Activated CD8-positive, alpha-beta T cell treated with anti-CD3 and anti-CD28 coated beads, Interleukin-2, amount 10 ng/mL, durations not matched to agents 7 days and 5 days (primary cell): ENCODE measurements at regions not wholly inside any gene's neighbourhood (a gene's known extent, or its start where the extent isn't known, plus 50 kb on each side); places are given as distances from the start of the nearest gene placed in this dataset.

ENCODE experiments used
- ATAC-seq: fragments of 150-1000 bp; cut with Tn5 transposase; one replicate; pipeline ENCODE4 v1.10.0; 2021; ENCODE audit warnings: moderate library complexity
- CTCF ChIA-PET: fragments of 350-600 bp; sonication (Branson Sonifier 250); formaldehyde crosslinking; loops from one replicate; lab custom pipeline; 2021; ENCODE audit warnings: antibody characterized with exemption; lab: Charles Lee
- POLR2A ChIA-PET: fragments of 350-600 bp; sonication (Branson Sonifier 250); formaldehyde crosslinking; loops from one replicate; lab custom pipeline; 2021; ENCODE audit warnings: antibody characterized with exemption; lab: Charles Lee
- DNase-seq: peaks from one replicate; pipeline ENCODE4 v3.0.0-alpha.2; 2020
- H3K27ac Mint-ChIP-seq: one replicate; pipeline ENCODE4 v1.8.0; 2021; ENCODE audit warnings: mild to moderate bottlenecking, mixed read lengths
- H3K27me3 Mint-ChIP-seq: one replicate; pipeline ENCODE4 v1.8.0; 2021; ENCODE audit warnings: low read depth, mixed read lengths
- H3K36me3 Mint-ChIP-seq: one replicate; pipeline ENCODE4 v1.8.0; 2021; ENCODE audit warnings: low read depth, mixed read lengths
- H3K4me1 Mint-ChIP-seq: one replicate; pipeline ENCODE4 v1.8.0; 2021; ENCODE audit warnings: low read depth, mixed read lengths
- H3K4me3 Mint-ChIP-seq: one replicate; pipeline ENCODE4 v1.8.0; 2021; ENCODE audit warnings: mild to moderate bottlenecking, mixed read lengths
- H3K9me3 Mint-ChIP-seq: one replicate; pipeline ENCODE4 v1.8.0; 2022; ENCODE audit warnings: mixed read lengths; ENCODE audit not compliant: insufficient read depth

DNA sequence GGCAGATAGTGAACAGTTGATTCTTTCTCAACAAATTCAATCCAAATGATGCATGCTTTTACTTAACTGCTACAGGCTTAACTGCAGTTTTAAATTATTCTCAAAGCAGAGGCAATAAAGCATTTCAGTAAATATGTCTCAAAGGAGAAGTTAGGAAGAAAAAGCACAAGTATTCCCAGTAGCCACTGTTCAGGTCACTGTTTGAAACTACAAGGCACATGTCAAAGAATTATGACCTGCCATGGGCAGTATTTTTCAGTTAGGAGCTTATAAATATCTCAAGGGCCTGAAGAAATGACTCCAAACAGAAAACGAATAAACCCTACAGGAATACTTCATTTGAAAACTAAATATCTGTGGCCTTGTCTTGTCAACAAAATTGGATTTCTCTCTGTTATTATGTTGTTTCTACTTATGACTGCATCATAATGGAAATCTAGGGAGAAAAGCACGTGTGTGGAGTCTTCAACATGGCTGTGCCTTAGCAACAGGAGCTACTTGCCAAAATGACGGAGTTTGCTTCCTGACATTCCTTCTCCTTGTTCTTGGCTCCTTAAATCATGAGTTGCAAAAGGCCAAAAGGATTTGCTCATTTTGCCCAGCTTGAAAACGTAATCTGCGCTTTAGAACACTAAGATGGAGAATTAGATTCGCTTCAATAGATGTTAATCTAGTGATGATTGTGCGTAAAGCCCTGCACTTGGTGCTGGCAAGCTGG is 67.6 kb upstream of the GPR101 start:
- ATAC-seq, result no peak
- no peaks in the 10 kb centered on the region for H3K36me3 Mint-ChIP-seq
- H3K4me1 Mint-ChIP-seq, result no peaks in the 10 kb centered on the region
- no peak for DNase-seq
- ChIA-PET POLR2A (no interaction called here), CTCF (no interaction called here)
- no peak overlapping the region for H3K27ac Mint-ChIP-seq
- no peaks in the 10 kb centered on the region for H3K9me3 Mint-ChIP-seq
- H3K27me3 Mint-ChIP-seq, result peaks cover 5% of the 10 kb centered on the region
- H3K4me3 Mint-ChIP-seq, result no peak overlapping the region
